ENCODE measurements at regions not wholly inside any gene's neighbourhood (a gene's known extent, or its start where the extent isn't known, plus 50 kb on each side); places are given as distances from the start of the nearest gene placed in this dataset.
A peak's percentile ranks its signal among the peaks of the same experiment; 100 is the strongest.
"Not testable (repeated sequence)": the region's sequence is repeated elsewhere in the genome, so short reads cannot be mapped to it uniquely, and the experiment has no call there.

- no peak for DNase-seq
Observed at GRCh38 chr2:8251291-8251690, 430.6 kb upstream of the ID2 start.

- DNase-seq: no peak
Observed at GRCh38 chr2:8251856-8252255, 430.0 kb upstream of the ID2 start.

GRCh38 chr2:8252997-8253694, 428.7 kb upstream of the ID2 start:
- DNase-seq: peak in 1 of 2 experiments; percentile 46

GRCh38 chr2:8253781-8254180, 428.1 kb upstream of the ID2 start:
- no peak for DNase-seq

- not testable (repeated sequence) for DNase-seq
Observed at GRCh38 chr2:8254214-8254613, 427.6 kb upstream of the ID2 start.

- DNase-seq: no peak
Observed at GRCh38 chr2:8254791-8255447, 426.9 kb upstream of the ID2 start.

- no peak for DNase-seq
Observed at GRCh38 chr2:8255448-8255800, 426.4 kb upstream of the ID2 start.

GRCh38 chr2:8256905-8257304, 425.0 kb upstream of the ID2 start:
- DNase-seq: no peak

GRCh38 chr2:8257502-8257901, 424.4 kb upstream of the ID2 start:
- no peak for DNase-seq

- DNase-seq: no peak
Observed at GRCh38 chr2:8258406-8258805, 423.4 kb upstream of the ID2 start.

- no peak for DNase-seq
Observed at GRCh38 chr2:8259106-8259840, 422.6 kb upstream of the ID2 start.

- no peak for DNase-seq
Observed at GRCh38 chr2:8259841-8260178, 422.0 kb upstream of the ID2 start.

GRCh38 chr2:8260213-8260612, 421.6 kb upstream of the ID2 start:
- DNase-seq: no peak

GRCh38 chr2:8263901-8264300, 418.0 kb upstream of the ID2 start:
- no peak for DNase-seq

GRCh38 chr2:8264981-8265380, 416.9 kb upstream of the ID2 start:
- no peak for DNase-seq

GRCh38 chr2:8265476-8266226, 416.2 kb upstream of the ID2 start:
- no peak for DNase-seq

- DNase-seq: no peak
Observed at GRCh38 chr2:8266563-8266962, 415.3 kb upstream of the ID2 start.

- DNase-seq: no peak
Observed at GRCh38 chr2:8267048-8267447, 414.8 kb upstream of the ID2 start.

- DNase-seq: no peak
Observed at GRCh38 chr2:8267721-8268120, 414.1 kb upstream of the ID2 start.

GRCh38 chr2:8268172-8268783, 413.6 kb upstream of the ID2 start:
- DNase-seq: no peak

GRCh38 chr2:8270699-8271098, 411.2 kb upstream of the ID2 start:
- DNase-seq: no peak

- no peak for DNase-seq
Observed at GRCh38 chr2:8271461-8271860, 410.4 kb upstream of the ID2 start.

- no peak for DNase-seq
Observed at GRCh38 chr2:8276026-8276425, 405.8 kb upstream of the ID2 start.
